GM12875 (cell line): ENCODE measurements at regions not wholly inside any gene's neighbourhood (a gene's known extent, or its start where the extent isn't known, plus 50 kb on each side); places are given as distances from the start of the nearest gene placed in this dataset.

Source experiments
- H3K4me3 ChIP-seq: one replicate; pipeline ENCODE4 v1.5.1; 2011; ENCODE audit warnings: low read depth, low read length, control low read depth
- TF ChIP-seq, protein P1 (sequence below): IDR thresholded peaks from 2 replicates; pipeline ENCODE4 v1.5.1; 2011; ENCODE audit warnings: low read depth, mild to moderate bottlenecking, control low read depth, inconsistent platforms, low read length, moderate library complexity, borderline replicate concordance; ENCODE audit not compliant: insufficient read depth

DNA sequence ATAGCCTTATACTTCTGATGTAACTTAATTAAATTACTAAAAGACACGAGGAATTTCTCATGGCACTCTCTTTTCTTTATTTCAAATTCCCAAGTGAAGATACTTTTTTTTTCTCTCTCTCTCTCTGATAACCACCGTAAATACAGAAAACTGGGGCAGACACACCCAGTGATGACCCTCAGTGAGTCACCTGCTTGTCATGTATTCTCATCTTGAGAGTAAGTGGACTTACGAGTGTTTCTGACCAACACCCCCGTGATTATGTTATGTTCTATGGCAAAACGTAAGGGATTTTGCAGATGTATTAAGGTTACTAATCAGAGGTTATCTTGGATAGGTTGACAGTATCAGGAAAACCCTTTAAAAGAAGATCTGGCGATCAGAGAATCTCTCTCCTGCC is 348.8 kb upstream of the ZNF717 start:
- TF ChIP-seq, protein P1, sequence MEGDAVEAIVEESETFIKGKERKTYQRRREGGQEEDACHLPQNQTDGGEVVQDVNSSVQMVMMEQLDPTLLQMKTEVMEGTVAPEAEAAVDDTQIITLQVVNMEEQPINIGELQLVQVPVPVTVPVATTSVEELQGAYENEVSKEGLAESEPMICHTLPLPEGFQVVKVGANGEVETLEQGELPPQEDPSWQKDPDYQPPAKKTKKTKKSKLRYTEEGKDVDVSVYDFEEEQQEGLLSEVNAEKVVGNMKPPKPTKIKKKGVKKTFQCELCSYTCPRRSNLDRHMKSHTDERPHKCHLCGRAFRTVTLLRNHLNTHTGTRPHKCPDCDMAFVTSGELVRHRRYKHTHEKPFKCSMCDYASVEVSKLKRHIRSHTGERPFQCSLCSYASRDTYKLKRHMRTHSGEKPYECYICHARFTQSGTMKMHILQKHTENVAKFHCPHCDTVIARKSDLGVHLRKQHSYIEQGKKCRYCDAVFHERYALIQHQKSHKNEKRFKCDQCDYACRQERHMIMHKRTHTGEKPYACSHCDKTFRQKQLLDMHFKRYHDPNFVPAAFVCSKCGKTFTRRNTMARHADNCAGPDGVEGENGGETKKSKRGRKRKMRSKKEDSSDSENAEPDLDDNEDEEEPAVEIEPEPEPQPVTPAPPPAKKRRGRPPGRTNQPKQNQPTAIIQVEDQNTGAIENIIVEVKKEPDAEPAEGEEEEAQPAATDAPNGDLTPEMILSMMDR, result no peak
- H3K4me3 ChIP-seq, result no peak overlapping the region

- TF ChIP-seq, protein P1, result no peak
- no peak overlapping the region for H3K4me3 ChIP-seq
These were observed 353.6 kb upstream of the ZNF717 start for GRCh38 chr3:76138921-76139320.

DNA sequence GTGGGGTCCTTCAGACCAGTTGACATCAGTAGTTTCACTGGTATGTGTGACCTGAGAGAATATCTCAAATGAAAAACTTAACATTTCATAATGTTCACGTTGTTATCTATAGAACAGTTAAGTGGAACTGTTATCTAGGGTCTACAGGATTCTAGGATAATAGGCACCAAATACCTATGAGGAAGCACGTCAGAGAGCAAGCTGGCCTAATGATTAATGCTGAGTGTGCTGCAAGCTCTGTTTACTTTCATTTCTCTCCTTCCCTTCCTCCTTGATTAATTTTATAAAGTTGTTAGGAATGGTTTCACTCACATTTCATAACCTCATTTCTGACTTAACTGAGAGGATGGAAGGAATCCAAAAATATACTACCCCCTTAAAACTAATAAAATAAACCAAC is 362.5 kb upstream of the ZNF717 start:
- H3K4me3 ChIP-seq, result no peak overlapping the region
- TF ChIP-seq, protein P1, result no peak

DNA sequence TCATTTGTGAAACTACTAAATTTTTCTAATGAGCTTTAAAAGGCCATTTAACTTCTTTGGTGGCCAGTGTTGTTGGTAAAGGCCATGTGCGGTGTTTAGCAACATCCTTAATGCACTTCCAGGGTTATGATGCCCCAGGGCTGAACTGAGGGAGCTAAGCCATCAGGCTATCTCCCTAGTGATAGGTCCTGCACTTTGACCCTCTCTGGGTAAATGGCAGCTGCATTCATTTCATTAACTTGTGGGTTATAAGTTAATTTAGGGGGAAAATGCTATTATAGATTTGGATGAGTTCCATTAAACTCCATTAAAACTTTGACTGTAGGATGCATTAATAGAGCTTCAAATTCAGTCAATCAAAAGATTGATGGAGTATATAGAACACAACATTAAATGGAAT is 366.7 kb upstream of the ZNF717 start:
- TF ChIP-seq, protein P1, result no peak
- H3K4me3 ChIP-seq, result no peak overlapping the region

DNA sequence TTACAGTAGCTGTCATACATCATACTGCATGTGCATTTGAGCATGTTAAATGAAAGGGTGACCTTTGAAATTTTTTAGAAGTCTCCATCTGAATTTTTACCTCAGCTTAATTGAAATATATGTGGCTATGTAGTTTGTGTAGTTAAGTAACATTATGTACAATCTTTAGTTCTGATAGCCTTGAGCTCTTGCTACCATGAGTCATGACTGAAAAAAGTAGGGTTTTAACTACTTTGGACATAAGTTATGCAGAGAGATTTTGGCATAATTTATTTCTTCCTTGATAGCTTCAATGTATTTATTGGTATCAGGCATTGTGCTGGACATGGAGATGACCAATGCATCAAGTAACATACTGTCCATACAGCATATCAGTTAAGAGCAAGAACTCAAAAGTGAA is 376.5 kb upstream of the ZNF717 start:
- H3K4me3 ChIP-seq, result no peak overlapping the region
- TF ChIP-seq, protein P1, result no peak

DNA sequence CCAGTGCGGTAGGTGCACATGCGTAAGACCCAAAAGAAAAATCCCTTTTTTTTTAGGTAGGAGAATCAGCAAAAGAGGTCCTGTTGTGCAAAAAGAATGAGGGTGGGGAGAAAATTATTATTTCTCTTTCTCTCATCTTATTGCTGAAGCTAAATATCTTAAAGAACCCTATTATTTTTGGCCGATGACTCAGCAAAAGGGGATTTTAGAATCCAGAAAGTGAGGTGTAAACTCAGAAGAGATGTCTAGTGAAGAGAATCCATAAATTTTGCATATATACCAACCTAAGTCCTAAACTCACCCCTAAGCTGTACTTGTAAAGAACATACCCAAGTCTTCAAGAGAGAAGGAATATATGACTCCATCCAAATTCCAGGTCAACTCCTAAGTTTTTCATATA is 386.3 kb upstream of the ZNF717 start:
- H3K4me3 ChIP-seq, result no peak overlapping the region
- TF ChIP-seq, protein P1, result no peak

GRCh38 chr3:76177610-76178009 is 392.3 kb upstream of the ZNF717 start:
- H3K4me3 ChIP-seq, result no peak overlapping the region
- TF ChIP-seq, protein P1, result no peak
